ENCODE measurements at regions not wholly inside any gene's neighbourhood (a gene's known extent, or its start where the extent isn't known, plus 50 kb on each side); places are given as distances from the start of the nearest gene placed in this dataset.
"Not testable (repeated sequence)": the region's sequence is repeated elsewhere in the genome, so short reads cannot be mapped to it uniquely, and the experiment has no call there.

- DNase-seq = no peak
- H3K4me3 ChIP-seq (replicated peaks in 1 of 3) = no peak overlapping the region
- no peaks in the 10 kb centered on the region for H3K27me3 ChIP-seq
- 80 to 94% methylated on average over 3 of the region's 3 CpGs for WGBS, 2 donors
- H3K9me3 ChIP-seq = no peaks in the 10 kb centered on the region
- TF ChIP-seq CTCF (IDR thresholded peaks at IDR 0.05) = no peak
- no peaks in the 10 kb centered on the region for H3K36me3 ChIP-seq
- intact Hi-C loops (cut with DNase I) = no loop called here
- no peaks in the 10 kb centered on the region for H3K4me1 ChIP-seq
- H3K27ac ChIP-seq = no peak overlapping the region
These were observed 83.5 kb downstream of the TTC6 start for GRCh38 chr14:37678916-37679315.

- intact Hi-C loops (cut with DNase I) = no loop called here
- no peaks in the 10 kb centered on the region for H3K36me3 ChIP-seq
- no peak for DNase-seq
- TF ChIP-seq POLR2A (IDR thresholded peaks at IDR 0.05) (no peak), CTCF (IDR thresholded peaks at IDR 0.05) (no peak)
- no peak overlapping the region for H3K4me3 ChIP-seq (replicated peaks in 1 of 3)
- no peaks in the 10 kb centered on the region for H3K27me3 ChIP-seq
- H3K4me1 ChIP-seq = no peaks in the 10 kb centered on the region
- no peaks in the 10 kb centered on the region for H3K9me3 ChIP-seq
- no peak overlapping the region for H3K27ac ChIP-seq
- WGBS, 2 donors = 97 to 98% methylated on average over 3 of the region's 3 CpGs
These were observed 86.1 kb downstream of the TTC6 start for GRCh38 chr14:37681486-37681885.

DNA sequence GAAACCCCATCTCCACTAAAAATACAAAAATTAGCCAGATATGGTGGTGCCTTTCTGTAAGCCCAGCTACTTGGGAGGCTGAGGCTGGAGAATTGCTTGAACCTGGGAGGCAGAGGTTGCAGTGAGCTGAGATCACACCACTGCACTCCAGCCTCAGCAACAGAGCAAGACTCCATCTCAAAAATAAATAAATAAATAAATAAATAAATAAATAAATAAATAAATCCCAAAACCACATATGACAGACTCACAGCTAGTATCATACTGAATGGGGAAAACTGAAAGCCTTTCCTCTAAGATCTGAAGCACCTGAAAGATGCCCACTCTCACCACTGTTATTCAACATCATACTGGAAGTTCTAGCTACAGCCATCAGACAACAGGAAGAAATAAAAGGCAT is 97.3 kb downstream of the TTC6 start:
- H3K27ac ChIP-seq; H3K4me1 ChIP-seq; DNase-seq; H3K9me3 ChIP-seq; H3K4me3 ChIP-seq (replicated peaks in 1 of 3); H3K36me3 ChIP-seq; intact Hi-C loops (cut with DNase I); H3K27me3 ChIP-seq: not testable (repeated sequence)

DNA sequence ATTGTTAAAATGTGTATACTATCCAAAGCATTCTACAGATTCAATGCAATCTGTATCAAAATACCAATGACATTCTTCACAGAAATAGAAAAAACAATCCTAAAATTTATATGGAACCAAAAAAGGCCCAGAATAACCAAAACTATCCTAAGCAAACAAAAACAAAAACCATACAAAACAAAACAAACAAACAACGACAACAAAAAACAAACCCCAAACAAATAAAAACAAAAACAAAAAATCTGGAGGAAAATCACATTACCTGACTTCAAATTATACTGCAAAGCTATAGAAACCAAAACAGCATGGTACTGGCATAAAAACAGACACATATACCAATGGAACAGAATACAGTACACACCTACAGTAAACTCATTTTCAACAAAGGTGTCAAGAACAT is 98.0 kb downstream of the TTC6 start:
- intact Hi-C loops (cut with DNase I) = not testable (repeated sequence)
- WGBS, 2 donors = 87 to 91% methylated on average over 1 of the region's 1 CpG

DNA sequence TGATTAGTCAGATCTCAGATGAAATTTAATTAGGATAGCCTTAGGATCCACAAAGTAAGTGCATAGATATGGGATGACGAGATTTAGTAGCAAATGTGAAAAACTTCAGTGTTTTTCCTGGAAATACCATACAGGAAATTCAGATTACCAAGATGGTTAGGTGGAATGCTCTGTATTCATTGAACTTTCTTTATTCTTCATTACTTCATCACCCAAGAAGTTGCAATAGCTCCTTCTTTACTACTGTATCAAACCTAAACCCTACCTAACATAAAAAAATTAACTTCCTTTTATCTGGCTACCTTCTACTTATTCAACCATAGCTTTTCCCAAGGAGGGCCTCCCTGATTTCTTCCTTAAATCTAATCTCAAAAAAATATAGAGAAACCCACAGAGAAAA is 100.4 kb downstream of the TTC6 start:
- 80 to 90% methylated on average over 1 of the region's 1 CpG for WGBS, 2 donors
- Histone ChIP-seq H3K4me3 (replicated peaks in 1 of 3) (no peak overlapping the region), H3K36me3 (no peaks in the 10 kb centered on the region), H3K27ac (no peak overlapping the region), H3K27me3 (no peaks in the 10 kb centered on the region), H3K4me1 (no peaks in the 10 kb centered on the region), H3K9me3 (no peaks in the 10 kb centered on the region)
- TF ChIP-seq CTCF (IDR thresholded peaks at IDR 0.05) (no peak), POLR2A (IDR thresholded peaks at IDR 0.05) (no peak)
- no peak for DNase-seq
- intact Hi-C loops (cut with DNase I) = no loop called here

More for the DNA sequence above, 98.0 kb downstream of the TTC6 start:
- not testable (repeated sequence) for H3K27ac ChIP-seq; H3K9me3 ChIP-seq; H3K4me3 ChIP-seq (replicated peaks in 1 of 3); DNase-seq; H3K27me3 ChIP-seq; H3K4me1 ChIP-seq; H3K36me3 ChIP-seq

DNA sequence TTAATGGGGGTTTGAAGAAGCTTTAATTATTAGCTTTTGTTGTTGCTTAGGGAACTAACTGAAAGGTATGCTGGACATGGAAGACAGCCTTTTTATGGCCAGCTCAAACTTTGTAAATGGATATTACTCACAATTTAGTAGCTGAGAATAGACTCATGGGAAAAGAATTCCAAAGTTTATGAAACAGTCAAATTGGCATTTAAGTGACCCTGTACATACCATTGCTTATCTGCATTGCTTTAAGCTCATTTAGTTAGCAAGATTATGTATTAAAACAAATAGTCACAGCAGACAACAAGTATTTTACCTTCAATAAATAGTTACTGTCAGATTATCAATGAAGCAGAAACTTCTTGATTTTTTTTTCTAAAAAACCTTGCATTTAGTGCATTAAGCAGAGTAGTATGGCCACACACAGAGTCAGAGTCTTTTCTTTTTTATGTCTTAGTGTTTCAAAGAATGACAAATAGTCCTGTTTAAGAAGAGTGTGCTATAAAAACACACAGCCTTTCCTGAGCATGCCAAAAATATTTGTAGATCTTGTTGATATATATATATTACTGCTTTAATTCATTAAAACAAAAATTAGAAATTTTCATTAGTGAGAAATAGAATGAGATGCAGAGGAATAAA is 102.2 kb downstream of the TTC6 start:
- TF ChIP-seq POLR2A (IDR thresholded peaks at IDR 0.05) (no peak), CTCF (IDR thresholded peaks at IDR 0.05) (no peak)
- intact Hi-C loops (cut with DNase I) = no loop called here
- Histone ChIP-seq H3K4me1 (no peaks in the 10 kb centered on the region), H3K9me3 (no peaks in the 10 kb centered on the region), H3K27ac (no peak overlapping the region), H3K27me3 (no peaks in the 10 kb centered on the region), H3K36me3 (no peaks in the 10 kb centered on the region), H3K4me3 (replicated peaks in 1 of 3) (no peak overlapping the region)
- no peak for DNase-seq
